22Rv1 (cell line): ENCODE measurements at regions not wholly inside any gene's neighbourhood (a gene's known extent, or its start where the extent isn't known, plus 50 kb on each side); places are given as distances from the start of the nearest gene placed in this dataset.

ENCODE experiments used
- H3K27ac ChIP-seq: fragments of 450-650 bp; 2 replicates; pipeline ENCODE4 v1.5.1; 2017
- CTCF ChIP-seq: fragments of 450-650 bp; IDR thresholded peaks from 2 replicates; pipeline ENCODE4 v1.5.1; 2017; ENCODE audit warnings: mild to moderate bottlenecking
- ZFX ChIP-seq: fragments of 450-650 bp; IDR thresholded peaks from 2 replicates; pipeline ENCODE4 v1.6.1; 2017; ENCODE audit warnings: antibody characterized with exemption, borderline replicate concordance

- H3K27ac ChIP-seq = no peak overlapping the region
- TF ChIP-seq ZFX (no peak), CTCF (no peak)
These were observed 68.3 kb upstream of the RND3 start for GRCh38 chr2:150555611-150556356.

DNA sequence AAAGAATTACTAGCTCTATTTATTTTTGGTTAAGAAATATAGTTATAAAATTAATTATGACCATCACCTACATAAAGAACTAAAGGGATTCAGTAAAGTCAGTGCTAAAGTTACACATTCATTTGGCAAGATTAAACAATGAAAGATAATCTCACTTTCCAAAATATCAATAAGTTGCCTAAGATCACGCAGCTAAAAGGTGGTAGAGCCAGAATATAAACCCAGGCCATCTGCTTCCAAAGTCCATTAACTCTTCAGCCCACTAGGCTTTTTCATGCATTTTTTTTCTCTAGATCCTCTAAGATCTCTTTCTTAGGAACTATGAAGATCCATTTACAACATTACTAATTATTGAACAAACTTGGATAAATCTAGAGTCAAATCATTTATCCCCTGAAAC lies 66.6 kb upstream of the RND3 start:
- no peak overlapping the region for H3K27ac ChIP-seq
- no peak for TF ChIP-seq CTCF
- TF ChIP-seq ZFX = no peak

GRCh38 chr2:150552041-150552820 lies 64.8 kb upstream of the RND3 start:
- TF ChIP-seq ZFX (no peak), CTCF (no peak)

GRCh38 chr2:150549381-150549780 lies 61.9 kb upstream of the RND3 start:
- H3K27ac ChIP-seq = no peak overlapping the region
- TF ChIP-seq CTCF (no peak), ZFX (no peak)

More at GRCh38 chr2:150552041-150552820, 64.8 kb upstream of the RND3 start:
- H3K27ac ChIP-seq = no peak overlapping the region

GRCh38 chr2:150548527-150548926 lies 61.1 kb upstream of the RND3 start:
- no peak overlapping the region for H3K27ac ChIP-seq
- TF ChIP-seq CTCF (peak; percentile 54), ZFX (no peak)

GRCh38 chr2:150545916-150546315 lies 58.4 kb upstream of the RND3 start:
- TF ChIP-seq CTCF (no peak), ZFX (no peak)

DNA sequence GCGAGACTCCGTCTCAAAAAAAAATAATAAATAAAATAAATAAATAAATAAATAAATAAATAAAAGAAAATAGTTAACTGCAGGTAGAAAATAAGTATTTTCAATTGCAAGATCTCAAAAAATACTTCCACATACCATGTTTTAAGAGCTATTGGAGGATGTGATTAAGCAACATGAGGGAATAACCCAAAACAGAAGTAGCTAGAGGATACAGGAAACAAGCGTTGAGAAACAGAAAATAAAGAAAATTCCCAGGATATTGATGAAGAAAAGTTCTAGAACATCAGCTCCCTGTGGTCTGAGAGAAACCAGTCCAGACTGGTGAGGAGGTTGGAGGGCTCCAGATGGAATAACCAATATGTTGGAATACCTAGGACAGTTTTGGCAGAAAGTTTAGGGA lies 57.3 kb upstream of the RND3 start:
- no peak overlapping the region for H3K27ac ChIP-seq
- TF ChIP-seq CTCF (no peak), ZFX (no peak)

More at GRCh38 chr2:150545916-150546315, 58.4 kb upstream of the RND3 start:
- no peak overlapping the region for H3K27ac ChIP-seq
